ENCODE measurements at regions not wholly inside any gene's neighbourhood (a gene's known extent, or its start where the extent isn't known, plus 50 kb on each side); places are given as distances from the start of the nearest gene placed in this dataset.

- TF ChIP-seq POLR2AphosphoS5 (IDR thresholded peaks at IDR 0.05; ENCODE audit: borderline replicate concordance, low read depth, low read length) (no peak), EZH2 (IDR thresholded peaks at IDR 0.05) (no peak)
Observed at GRCh38 chr16:51621610-51622009, 470.5 kb upstream of the SALL1 start.

All from SK-N-MC (cell line).